Kidney epithelial cell (primary cell): ENCODE measurements at regions not wholly inside any gene's neighbourhood (a gene's known extent, or its start where the extent isn't known, plus 50 kb on each side); places are given as distances from the start of the nearest gene placed in this dataset.

ENCODE experiments used
- DNase-seq: peaks from one replicate; pipeline ENCODE4 v3.0.0-alpha.2; 2010; ENCODE audit warnings: low read depth
- H3K27me3 ChIP-seq: 2 replicates; pipeline ENCODE4 v1.6.0; 2011; ENCODE audit warnings: low read length; ENCODE audit not compliant: control insufficient read depth, insufficient read depth
- H3K36me3 ChIP-seq: 2 replicates; pipeline ENCODE4 v1.5.1; 2011; ENCODE audit warnings: low read length; ENCODE audit not compliant: control insufficient read depth, insufficient read depth
- H3K4me3 ChIP-seq: 2 replicates; pipeline ENCODE4 v1.5.1; 2011; ENCODE audit warnings: low read depth, mild to moderate bottlenecking, control low read depth, low read length
- TF ChIP-seq, protein P1 (sequence below): IDR thresholded peaks from 2 replicates; pipeline ENCODE4 v1.5.1; 2011; ENCODE audit warnings: mild to moderate bottlenecking, moderate library complexity, low read length, control low read depth, inconsistent platforms; ENCODE audit not compliant: insufficient read depth, poor library complexity, severe bottlenecking

GRCh38 chr3:188001093-188001492 is 152.9 kb upstream of the LPP start:
- Histone ChIP-seq H3K36me3 (no peaks in the 10 kb centered on the region), H3K4me3 (no peak overlapping the region), H3K27me3 (no peaks in the 10 kb centered on the region)
- no peak for DNase-seq
- TF ChIP-seq, protein P1, sequence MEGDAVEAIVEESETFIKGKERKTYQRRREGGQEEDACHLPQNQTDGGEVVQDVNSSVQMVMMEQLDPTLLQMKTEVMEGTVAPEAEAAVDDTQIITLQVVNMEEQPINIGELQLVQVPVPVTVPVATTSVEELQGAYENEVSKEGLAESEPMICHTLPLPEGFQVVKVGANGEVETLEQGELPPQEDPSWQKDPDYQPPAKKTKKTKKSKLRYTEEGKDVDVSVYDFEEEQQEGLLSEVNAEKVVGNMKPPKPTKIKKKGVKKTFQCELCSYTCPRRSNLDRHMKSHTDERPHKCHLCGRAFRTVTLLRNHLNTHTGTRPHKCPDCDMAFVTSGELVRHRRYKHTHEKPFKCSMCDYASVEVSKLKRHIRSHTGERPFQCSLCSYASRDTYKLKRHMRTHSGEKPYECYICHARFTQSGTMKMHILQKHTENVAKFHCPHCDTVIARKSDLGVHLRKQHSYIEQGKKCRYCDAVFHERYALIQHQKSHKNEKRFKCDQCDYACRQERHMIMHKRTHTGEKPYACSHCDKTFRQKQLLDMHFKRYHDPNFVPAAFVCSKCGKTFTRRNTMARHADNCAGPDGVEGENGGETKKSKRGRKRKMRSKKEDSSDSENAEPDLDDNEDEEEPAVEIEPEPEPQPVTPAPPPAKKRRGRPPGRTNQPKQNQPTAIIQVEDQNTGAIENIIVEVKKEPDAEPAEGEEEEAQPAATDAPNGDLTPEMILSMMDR = no peak

- H3K36me3 ChIP-seq = no peaks in the 10 kb centered on the region
- no peak for DNase-seq
- H3K27me3 ChIP-seq = no peaks in the 10 kb centered on the region
- TF ChIP-seq, protein P1 = no peak
- no peak overlapping the region for H3K4me3 ChIP-seq
Observed at GRCh38 chr3:188001926-188002325, 152.0 kb upstream of the LPP start.

DNA sequence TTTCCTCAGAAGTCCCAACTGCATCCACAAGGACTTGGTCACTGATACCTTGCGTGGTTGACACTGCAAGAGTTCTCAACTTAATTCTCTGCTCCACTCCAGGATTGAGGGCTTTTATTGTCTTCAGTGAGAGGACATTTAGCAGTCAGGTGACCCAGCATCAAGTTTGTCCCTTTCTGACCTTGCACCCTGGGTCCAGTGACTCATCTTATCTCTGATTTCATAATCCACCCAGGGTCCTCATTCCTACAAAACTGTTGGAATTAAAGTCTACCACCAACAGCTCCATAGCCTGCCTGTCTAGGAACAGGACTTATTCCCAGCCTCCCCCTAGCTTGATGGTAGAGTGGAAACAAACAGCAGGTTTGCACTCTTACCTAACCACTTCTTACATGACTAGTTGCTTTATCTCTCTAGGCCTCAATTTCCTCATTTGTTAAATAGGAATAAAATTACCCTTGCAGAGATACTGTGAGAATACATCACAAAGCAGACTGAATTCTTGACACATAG is 151.3 kb upstream of the LPP start:
- TF ChIP-seq, protein P1 = no peak
- no peak overlapping the region for H3K4me3 ChIP-seq
- no peaks in the 10 kb centered on the region for H3K36me3 ChIP-seq
- no peak for DNase-seq
- no peaks in the 10 kb centered on the region for H3K27me3 ChIP-seq

DNA sequence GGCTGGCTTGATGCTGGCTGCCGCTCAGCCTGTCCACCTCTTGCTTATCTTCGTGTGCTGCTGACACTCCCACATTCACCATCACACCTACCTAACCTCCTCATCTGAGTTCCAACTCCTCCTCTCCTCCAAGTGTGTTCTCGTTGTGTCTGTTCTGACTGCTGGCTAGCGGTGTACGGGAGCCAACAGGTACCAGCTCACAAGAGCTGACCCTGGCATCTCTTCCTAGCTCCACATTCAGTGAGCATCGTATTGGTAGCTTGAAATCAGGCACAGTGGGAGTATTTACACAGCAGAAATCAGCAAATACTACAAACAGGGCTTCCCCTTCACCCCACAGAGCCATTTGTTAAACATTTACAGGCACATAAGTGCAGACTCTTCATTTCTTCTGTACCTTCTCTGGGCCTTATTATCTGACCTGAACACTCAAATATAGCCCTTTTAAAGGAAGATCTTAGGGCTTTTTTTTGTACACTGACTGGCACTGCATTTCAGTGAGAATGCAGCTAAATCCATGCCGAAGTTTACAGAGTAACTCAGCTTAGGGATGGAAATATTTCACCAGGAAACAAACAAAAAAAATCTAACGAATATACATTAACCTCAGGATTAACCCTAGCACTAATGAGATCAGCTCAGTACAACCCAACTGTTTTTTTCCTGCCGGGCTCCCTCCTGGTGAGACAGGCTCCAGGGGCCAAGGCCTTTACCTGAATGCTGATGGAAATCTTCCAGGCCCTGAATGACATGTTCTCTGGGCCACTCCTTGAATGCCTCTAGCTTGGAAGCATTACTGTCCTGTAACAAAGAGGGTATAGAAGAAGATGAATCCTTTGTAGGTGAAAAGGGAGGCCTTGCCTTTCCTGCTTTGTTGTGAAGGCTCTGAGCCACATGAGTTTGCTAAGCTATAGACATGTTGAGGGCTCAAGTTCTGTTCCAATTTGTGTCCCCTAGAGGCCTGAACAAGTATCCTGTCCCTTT is 150.5 kb upstream of the LPP start:
- no peaks in the 10 kb centered on the region for H3K27me3 ChIP-seq
- no peak overlapping the region for H3K4me3 ChIP-seq
- H3K36me3 ChIP-seq = no peaks in the 10 kb centered on the region
- no peak for DNase-seq
- TF ChIP-seq, protein P1 = no peak

DNA sequence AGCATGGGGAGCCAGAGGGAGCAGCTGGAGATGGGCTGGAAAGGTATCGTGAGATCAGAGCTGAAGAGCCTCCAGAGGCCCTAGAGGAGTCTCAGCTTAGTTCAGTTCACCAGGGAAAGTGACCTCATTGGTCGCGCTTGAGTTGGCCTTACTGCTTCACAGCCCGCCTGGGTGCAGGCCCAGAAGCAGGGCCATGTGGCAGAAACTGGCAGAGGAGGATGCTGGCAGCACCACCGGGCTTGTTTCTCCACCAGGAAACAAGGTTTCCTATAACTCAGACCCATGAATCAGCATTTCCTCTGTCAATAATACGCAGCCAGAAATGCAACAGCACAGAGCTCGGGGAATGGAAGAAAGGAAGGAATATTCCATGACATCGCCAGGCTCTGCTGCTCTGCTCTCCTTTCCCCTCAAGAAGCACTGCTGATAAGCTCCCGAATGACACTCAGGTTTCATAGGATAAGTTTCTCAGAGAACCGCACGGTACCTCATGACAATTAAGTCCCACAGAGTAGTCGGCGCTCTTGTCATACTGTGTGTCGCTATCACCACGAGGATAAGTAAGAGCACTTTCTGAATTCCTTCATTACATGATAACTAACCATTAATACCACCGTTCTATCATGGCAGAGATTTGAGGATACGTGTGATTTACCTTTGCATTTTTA is 147.1 kb upstream of the LPP start:
- no peak for DNase-seq
- H3K27me3 ChIP-seq = no peaks in the 10 kb centered on the region
- TF ChIP-seq, protein P1 = no peak
- no peaks in the 10 kb centered on the region for H3K36me3 ChIP-seq
- no peak overlapping the region for H3K4me3 ChIP-seq
